KOPT-K1 (cell line): ENCODE measurements at regions not wholly inside any gene's neighbourhood (a gene's known extent, or its start where the extent isn't known, plus 50 kb on each side); places are given as distances from the start of the nearest gene placed in this dataset.

Source experiments
- H3K27ac ChIP-seq: fragments of 200-600 bp; sonication (generic); 2 replicates; pipeline ENCODE4 v1.5.1; 2016; ENCODE audit warnings: antibody characterized with exemption, mild to moderate bottlenecking, low read depth, low read length; ENCODE audit not compliant: poor library complexity, severe bottlenecking
- H3K36me3 ChIP-seq: fragments of 200-600 bp; sonication (generic); 2 replicates; pipeline ENCODE4 v1.5.1; 2017; ENCODE audit warnings: antibody characterized with exemption, mild to moderate bottlenecking, low read length, moderate library complexity; ENCODE audit not compliant: insufficient read depth
- H3K9me3 ChIP-seq: fragments of 200-600 bp; sonication (generic); 2 replicates; pipeline ENCODE4 v1.5.1; 2017; ENCODE audit warnings: antibody characterized with exemption, low read length, mild to moderate bottlenecking; ENCODE audit not compliant: insufficient read depth, poor library complexity, severe bottlenecking

- H3K36me3 ChIP-seq: no peaks in the 10 kb centered on the region
- no peaks in the 10 kb centered on the region for H3K9me3 ChIP-seq
- H3K27ac ChIP-seq: no peak overlapping the region
Measured at GRCh38 chr2:198791623-198792022, 666.1 kb downstream of the SATB2 start.

DNA sequence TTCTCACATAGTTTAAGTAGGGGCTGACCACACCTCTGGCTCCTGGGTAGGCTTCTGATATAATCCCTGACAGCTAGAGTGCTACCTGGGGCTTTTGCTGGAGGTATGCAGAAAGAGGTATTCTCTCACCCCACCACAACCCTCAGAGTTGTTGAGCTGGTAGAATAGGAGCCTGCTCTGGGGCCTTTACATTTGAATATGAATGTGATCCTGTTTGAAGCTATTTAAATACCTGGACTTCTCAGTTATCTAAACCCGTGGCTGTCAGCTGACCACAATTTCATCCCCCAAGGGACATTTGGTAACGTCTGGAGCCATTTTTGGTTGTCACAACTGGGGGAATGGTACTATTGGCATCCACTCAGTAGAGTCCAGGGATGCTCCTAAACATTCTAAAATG lies 669.1 kb downstream of the SATB2 start:
- Histone ChIP-seq H3K36me3 (no peaks in the 10 kb centered on the region), H3K9me3 (no peaks in the 10 kb centered on the region), H3K27ac (no peak overlapping the region)

- no peaks in the 10 kb centered on the region for H3K9me3 ChIP-seq
- no peak overlapping the region for H3K27ac ChIP-seq
- H3K36me3 ChIP-seq: no peaks in the 10 kb centered on the region
Measured at GRCh38 chr2:198782734-198783133, 675.0 kb downstream of the SATB2 start.

GRCh38 chr2:198776616-198777406 lies 680.9 kb downstream of the SATB2 start:
- Histone ChIP-seq H3K9me3 (no peaks in the 10 kb centered on the region), H3K27ac (no peak overlapping the region), H3K36me3 (no peaks in the 10 kb centered on the region)

DNA sequence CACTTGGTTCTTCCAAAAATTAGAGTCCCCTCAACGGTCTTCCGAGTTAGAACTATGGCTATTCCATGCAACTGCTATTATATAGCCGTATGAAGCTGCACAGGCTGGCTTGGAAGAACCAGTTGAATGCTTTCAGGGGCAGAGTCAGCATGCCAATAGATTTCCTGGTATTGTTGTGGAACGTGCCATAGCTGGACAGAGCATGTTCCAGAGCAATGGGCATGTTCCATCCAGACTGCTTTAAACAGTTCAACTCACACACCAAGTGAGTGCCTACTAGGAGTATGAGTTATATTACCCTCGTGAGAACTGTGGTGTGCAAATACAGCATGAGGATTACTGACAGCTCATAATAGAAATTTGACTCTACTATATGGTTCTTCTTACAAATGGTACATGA lies 682.0 kb downstream of the SATB2 start:
- no peaks in the 10 kb centered on the region for H3K9me3 ChIP-seq
- H3K36me3 ChIP-seq: no peaks in the 10 kb centered on the region
- H3K27ac ChIP-seq: no peak overlapping the region

- Histone ChIP-seq H3K36me3 (no peaks in the 10 kb centered on the region), H3K27ac (no peak overlapping the region), H3K9me3 (no peaks in the 10 kb centered on the region)
Measured at GRCh38 chr2:198774576-198774975, 683.2 kb downstream of the SATB2 start.

- Histone ChIP-seq H3K27ac (no peak overlapping the region), H3K36me3 (no peaks in the 10 kb centered on the region), H3K9me3 (no peaks in the 10 kb centered on the region)
Measured at GRCh38 chr2:198767694-198768093, 690.0 kb downstream of the SATB2 start.

- Histone ChIP-seq H3K9me3 (no peaks in the 10 kb centered on the region), H3K27ac (no peak overlapping the region), H3K36me3 (no peaks in the 10 kb centered on the region)
Measured at GRCh38 chr2:198763793-198764192, 693.9 kb downstream of the SATB2 start.

DNA sequence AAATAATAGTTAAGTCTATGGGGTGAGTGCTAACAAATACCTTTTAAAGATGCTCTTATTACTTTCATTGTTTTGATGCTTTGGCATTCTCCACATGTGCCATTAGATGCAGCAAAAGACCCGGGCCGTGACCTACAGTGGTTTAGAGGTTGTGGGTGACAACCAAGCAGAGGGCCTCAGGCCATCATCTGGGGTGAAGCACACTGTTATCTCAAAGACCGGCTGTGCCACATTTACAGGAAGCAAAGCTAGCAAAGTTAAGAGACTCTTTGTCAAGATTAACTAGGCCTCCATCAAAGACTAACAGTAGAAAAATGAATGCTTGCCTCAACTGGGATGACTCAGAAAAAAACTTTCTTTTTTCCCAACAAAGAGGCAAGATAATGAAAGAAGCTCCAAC lies 695.3 kb downstream of the SATB2 start:
- Histone ChIP-seq H3K36me3 (no peaks in the 10 kb centered on the region), H3K27ac (peak overlapping the region; percentile 54), H3K9me3 (no peaks in the 10 kb centered on the region)

DNA sequence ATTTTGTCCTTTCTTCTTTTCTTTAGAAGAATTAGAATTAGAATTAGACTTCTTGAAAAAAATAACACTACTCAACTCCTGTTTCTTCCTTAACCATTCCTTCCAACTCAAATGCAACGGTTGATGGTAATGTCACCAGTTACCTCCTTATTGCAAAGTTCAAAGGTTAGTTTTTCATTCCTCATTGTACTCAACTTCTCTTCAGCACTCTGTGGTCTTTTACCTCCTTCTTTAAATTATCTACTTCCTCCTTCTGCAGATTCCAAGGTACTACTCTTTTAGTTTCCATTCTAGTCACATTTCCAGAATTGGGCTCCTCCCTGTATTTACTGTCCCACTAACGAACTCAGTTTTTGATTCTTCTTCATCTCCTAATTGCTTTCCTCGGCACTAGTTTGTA lies 700.7 kb downstream of the SATB2 start:
- no peaks in the 10 kb centered on the region for H3K36me3 ChIP-seq
- H3K27ac ChIP-seq: no peak overlapping the region
- H3K9me3 ChIP-seq: no peaks in the 10 kb centered on the region

GRCh38 chr2:198756166-198756565 lies 701.6 kb downstream of the SATB2 start:
- no peaks in the 10 kb centered on the region for H3K36me3 ChIP-seq
- H3K9me3 ChIP-seq: no peaks in the 10 kb centered on the region
- no peak overlapping the region for H3K27ac ChIP-seq

DNA sequence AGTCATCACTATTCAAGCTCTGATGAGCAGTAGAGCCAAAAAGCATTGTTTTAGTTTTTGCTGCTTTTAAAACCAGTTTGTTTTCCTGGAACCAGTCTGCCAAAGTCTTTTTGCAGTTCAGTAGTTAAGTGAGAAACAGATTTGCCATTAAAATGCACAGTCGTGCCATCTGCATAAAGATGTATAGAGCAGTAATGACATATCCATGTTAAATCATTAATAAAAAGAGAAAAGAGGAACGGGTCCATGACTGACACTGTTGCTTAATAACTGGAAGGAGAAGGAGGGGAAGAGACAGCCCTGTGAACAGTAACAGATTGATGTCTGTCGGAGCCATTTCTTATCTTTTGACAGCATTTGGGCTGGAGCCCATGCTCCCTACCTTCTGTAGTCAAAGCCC lies 704.6 kb downstream of the SATB2 start:
- Histone ChIP-seq H3K36me3 (no peaks in the 10 kb centered on the region), H3K27ac (no peak overlapping the region), H3K9me3 (no peaks in the 10 kb centered on the region)

GRCh38 chr2:198749364-198749763 lies 708.4 kb downstream of the SATB2 start:
- H3K36me3 ChIP-seq: no peaks in the 10 kb centered on the region
- no peaks in the 10 kb centered on the region for H3K9me3 ChIP-seq
- no peak overlapping the region for H3K27ac ChIP-seq

GRCh38 chr2:198731842-198732399 lies 725.8 kb downstream of the SATB2 start:
- Histone ChIP-seq H3K27ac (no peak overlapping the region), H3K36me3 (no peaks in the 10 kb centered on the region), H3K9me3 (no peaks in the 10 kb centered on the region)

GRCh38 chr2:198720266-198720665 lies 737.5 kb downstream of the SATB2 start:
- Histone ChIP-seq H3K27ac (no peak overlapping the region), H3K9me3 (no peaks in the 10 kb centered on the region), H3K36me3 (no peaks in the 10 kb centered on the region)

- no peak overlapping the region for H3K27ac ChIP-seq
- no peaks in the 10 kb centered on the region for H3K36me3 ChIP-seq
- H3K9me3 ChIP-seq: no peaks in the 10 kb centered on the region
Measured at GRCh38 chr2:198717451-198717850, 740.3 kb downstream of the SATB2 start.
